NCI-H146 treated with DMSO at 0.1 percent for 48 hours (cell line): ENCODE measurements at regions not wholly inside any gene's neighbourhood (a gene's known extent, or its start where the extent isn't known, plus 50 kb on each side); places are given as distances from the start of the nearest gene placed in this dataset.

Source experiments
- DNase-seq: peaks from one replicate; lab custom pipeline; 2025; ENCODE audit not compliant: unreplicated experiment; lab: John Stamatoyannopoulos, UW

DNA sequence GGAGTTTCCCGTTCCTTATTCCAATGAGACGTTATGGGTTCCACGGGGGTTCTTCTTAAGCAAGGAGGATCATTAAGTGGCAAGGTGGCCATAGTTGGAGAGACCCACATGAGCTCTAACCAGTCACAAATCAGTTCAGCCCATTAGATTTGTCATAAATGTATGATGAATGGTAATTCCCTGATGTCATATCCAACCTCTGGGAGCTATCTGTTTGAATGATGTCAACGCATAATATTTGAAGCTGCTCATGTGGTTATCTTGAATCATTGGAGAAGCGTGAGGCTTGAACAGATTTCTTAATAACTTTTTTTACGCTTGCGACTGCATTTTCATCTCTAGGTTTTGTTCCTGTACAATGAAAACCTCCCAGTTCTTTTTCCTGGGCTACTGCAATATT, 270.4 kb upstream of the EEF2KMT start:
- DNase-seq = no peak

DNA sequence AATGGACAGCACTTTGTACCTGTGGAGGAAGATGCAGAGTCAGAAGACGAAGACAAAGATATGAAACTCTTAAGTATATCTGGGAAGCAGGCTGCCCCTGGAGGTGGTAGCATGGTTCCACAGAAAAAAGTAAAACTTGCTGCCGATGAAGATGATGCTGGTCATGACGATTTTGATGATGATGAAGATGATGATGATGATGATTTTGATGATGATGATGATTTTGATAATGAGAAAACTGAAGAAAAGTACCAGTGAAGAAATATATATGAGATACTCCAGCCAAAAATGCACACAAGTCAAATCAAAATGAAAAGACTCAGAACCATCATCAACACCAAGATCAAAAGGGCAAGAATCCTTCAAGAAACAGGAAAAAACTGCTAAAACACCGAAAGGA, 268.5 kb upstream of the EEF2KMT start:
- DNase-seq = no peak

GRCh38 chr16:5364186-5364585, 266.6 kb upstream of the EEF2KMT start:
- DNase-seq = no peak

DNA sequence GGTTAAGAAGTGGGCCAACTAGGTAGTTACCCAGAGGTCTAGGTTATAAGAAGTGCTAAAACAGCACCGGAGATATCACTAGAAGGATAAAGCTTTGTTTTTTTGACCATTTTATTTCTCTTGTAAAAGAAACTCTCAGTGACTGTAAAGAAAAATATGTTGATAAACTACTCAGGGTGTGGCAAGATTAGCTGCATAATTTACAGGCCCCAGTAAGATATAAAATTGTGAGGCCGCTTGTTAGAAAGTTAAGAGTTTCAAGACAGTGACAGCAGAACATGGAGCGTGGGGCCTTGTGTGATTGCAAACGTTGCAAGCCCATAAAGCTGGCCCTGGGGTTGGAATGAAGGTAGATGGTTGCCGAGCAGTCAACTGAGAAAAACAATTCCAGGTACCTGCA, 263.7 kb upstream of the EEF2KMT start:
- no peak for DNase-seq

- DNase-seq = no peak
Observed at GRCh38 chr16:5354645-5355044, 257.1 kb upstream of the EEF2KMT start.

DNA sequence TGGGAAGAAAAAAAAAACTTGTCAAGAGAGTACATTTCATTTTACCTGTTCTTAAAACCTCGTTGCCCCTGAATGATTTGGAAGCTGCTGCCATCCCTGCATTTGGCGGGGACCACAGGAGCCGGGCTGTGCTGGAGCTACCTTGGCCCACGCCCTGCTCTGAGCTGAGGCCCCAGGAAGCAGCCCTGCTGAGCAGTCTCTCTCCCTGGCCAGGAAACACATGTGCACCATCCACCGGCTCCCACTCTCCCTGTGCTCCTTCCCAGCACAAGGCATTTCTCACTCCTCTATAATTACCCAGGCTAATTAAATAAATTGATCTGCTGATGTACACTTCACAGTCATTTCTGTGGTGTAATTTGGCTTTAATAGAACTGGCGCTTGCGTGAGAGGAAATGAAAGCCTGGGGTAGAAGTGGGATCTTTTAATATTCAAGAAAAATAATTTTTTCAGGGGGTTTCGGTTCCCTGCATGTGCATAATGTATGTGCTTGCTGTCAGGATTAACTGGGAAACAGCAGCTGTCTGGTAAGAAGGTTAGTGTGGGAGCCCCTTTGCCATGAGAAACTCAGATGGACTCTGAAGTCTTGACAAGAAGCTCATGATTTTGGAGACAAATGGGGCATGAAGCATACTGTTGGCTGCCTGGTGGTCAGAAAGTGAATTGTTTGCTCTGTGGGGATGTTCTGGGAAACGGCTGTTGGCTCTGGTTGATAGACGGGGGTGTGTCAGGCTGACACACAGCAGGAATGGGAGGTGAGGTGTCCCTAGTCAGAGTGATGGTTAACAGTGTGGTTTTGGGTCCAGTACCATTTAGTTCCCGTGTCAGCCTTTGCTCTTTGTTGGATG, 252.3 kb upstream of the EEF2KMT start:
- no peak for DNase-seq

DNA sequence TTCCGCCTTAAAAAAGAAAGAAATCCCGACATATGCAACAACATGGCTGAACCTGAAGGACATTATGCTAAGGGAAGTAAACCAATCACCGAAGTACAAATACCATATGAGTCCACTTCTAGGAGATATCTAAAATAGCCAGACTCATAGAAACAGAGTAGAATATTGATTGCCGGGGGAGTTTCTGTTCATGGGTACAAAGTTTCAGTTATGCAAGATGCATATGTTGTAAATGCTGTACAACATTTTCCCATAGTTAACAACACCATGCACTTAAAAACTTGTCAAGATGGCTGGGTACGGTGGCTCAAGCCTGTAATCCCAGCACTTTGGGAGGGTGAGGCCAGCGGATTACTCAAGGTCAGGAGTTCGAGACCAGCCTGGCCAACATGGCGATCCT, 251.5 kb upstream of the EEF2KMT start:
- no peak for DNase-seq

GRCh38 chr16:5347561-5347960, 250.0 kb upstream of the EEF2KMT start:
- DNase-seq = no peak

DNA sequence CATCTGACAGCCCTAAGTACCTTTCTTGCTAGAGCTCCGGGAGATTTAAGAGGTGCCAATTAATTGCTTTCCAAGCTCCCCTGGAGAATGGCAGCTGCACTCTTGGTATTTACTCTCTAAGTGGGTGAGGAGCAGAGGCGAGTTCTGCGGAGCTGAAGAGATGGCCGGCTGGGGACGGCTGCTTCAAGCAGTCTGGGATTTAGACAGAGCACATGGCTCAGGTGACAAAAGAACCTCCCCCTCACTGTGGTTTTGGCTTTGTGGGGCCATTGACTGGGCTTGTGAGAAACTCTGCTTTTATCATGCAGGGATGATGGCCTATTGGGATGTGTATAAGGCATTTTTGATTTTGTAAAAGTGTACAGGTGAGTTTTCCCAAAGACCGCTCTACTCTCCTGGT, 239.3 kb upstream of the EEF2KMT start:
- DNase-seq = no peak

DNA sequence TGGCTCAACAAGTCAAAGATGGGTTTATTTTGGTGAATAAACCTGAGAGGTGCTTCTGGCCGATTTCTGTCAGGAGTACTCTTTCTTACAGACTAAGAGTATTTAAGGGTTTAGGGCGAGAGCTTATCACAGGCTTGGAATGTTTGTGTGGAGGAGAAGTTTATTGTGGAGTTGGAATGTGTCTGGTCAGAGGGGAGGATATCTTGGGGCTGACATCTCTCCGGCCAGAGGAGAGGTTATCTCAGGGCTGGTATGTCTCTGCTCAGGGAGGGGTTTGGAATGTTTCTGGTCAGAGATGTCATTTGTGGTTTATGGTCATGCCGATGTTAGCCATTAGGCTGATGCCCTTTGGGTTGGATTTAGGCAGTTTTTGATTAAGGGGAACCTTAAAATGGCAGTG, 236.4 kb upstream of the EEF2KMT start:
- no peak for DNase-seq

DNA sequence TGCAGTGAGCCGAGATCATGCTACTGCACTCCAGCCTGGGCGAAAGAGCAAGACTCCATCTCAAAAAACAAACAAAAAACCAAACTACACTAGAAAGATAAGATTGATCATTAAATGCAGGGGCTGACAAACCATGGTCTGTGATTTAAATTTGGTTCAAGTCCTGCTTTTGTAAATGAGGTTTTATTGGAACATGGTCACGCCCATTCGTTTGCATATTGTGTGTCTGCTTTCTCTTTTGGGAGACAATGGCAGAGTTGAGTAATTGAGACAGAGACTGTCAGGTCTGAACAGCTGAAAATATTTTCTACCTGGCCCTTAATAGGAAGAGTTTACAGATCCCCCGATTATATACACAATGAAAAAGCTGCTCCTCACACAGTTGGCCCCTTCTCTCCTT, 235.5 kb upstream of the EEF2KMT start:
- DNase-seq = no peak

GRCh38 chr16:5330058-5330457, 232.5 kb upstream of the EEF2KMT start:
- no peak for DNase-seq

DNA sequence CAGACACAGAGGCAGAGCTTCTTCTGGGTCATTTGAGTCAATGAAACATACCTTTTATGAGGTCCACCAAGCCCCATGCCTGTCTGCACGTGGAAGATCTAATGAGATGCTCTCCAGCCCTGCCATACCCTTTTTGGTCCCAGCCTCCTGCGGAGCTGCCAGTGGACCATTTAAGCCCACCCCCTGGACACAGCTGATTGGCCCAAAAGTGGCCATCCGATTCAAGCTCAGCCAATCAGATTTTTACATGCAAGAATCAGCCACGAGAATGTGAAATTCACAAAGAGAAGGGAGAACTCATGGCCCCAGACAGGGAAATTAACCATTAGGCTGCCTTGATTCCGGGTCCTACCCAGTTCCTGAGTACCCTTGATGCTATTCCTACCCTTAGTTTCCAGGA, 231.0 kb upstream of the EEF2KMT start:
- no peak for DNase-seq

GRCh38 chr16:5326395-5326794, 228.8 kb upstream of the EEF2KMT start:
- DNase-seq = no peak

GRCh38 chr16:5325932-5326331, 228.3 kb upstream of the EEF2KMT start:
- no peak for DNase-seq

DNA sequence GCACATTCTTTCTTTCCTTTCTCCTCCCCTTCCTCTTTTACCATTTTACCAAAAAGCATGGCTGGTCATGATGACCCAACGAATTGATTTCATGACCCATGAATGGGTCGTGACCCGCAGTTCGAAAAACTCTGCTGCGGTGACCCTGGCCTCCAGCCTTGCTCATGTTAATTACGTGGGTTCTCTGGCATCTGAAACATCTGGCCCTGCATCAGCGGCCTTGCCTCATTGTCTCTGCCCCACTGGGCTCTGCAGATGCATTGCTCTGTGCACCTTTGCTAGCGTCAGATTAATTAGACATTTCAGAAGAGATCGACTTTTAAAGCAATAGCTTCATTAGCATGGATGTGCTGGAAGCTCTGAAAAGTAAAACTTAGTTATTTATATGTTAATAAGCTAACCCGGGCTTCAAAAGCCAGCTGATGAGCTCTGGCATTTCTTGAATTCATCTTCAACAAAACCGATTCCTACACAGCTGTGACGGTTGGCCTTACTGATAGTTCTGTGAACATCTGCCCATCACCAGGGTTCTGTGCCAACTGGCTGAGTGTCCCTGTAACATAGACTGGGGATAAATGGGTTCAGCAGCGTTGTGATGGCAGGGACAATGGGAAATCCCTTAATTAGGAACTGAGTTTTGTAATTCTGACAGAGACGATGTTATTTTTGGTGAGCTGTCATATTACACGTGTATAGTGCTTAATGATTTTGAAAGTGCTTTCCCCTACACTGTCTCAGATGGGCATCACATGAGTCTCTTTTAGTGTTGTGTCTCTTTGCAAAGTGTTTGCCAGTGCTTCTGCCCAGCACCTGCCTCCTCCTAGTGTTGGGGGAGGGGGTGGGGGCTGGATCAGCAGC, 225.9 kb upstream of the EEF2KMT start:
- no peak for DNase-seq

DNA sequence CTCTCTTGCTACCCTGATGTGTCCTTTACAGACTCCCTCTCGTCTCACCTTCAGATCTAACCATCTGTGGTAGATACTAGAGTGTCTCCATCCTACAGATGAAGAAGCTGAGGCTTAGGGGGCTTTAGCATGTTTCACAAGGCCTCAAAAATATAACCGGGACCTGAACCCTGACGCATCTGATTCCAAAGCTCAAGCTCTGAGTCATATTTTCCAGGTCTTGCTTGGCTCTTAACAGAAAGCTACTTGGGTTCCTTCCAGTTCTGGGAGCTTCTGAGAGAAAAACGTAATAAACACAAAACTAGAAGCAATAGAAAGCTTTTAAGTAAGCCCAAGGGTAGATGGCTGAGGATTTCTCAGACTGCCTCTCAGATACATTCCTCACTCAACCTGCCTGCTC, 224.3 kb upstream of the EEF2KMT start:
- DNase-seq = no peak

GRCh38 chr16:5319799-5320198, 222.2 kb upstream of the EEF2KMT start:
- DNase-seq = no peak

- DNase-seq = no peak
Observed at GRCh38 chr16:5315914-5316313, 218.3 kb upstream of the EEF2KMT start.

- no peak for DNase-seq
Observed at GRCh38 chr16:5314377-5314776, 216.8 kb upstream of the EEF2KMT start.

GRCh38 chr16:5309946-5310611, 212.5 kb upstream of the EEF2KMT start:
- DNase-seq = no peak

DNA sequence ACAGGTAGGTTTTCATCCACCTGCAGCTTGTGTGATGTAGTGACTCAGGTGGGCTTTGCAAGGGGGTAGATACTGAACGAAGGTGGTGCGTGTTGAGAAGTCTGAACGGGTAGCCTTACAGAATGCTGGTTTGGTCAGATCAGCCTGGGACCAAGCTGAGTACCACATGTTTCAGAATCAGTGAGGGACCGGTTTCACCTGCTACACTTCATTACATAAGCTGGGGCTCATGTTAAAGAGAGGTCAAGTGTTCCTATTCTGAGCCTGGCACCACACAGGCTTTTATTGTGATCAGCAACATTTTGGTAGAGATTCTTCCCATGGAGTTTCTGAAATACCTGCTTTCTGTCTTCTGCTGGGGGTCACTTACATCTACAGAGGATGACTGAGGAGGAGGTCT, 207.4 kb upstream of the EEF2KMT start:
- DNase-seq = no peak
